B cell (primary cell): ENCODE measurements at regions not wholly inside any gene's neighbourhood (a gene's known extent, or its start where the extent isn't known, plus 50 kb on each side); places are given as distances from the start of the nearest gene placed in this dataset.

Source experiments
- ATAC-seq: fragments of 200-7000 bp; cut with Tn5 transposase; one replicate; pipeline ENCODE4 v1.10.0; 2021; ENCODE audit warnings: low read depth, mild to moderate bottlenecking, moderate number of reproducible peaks, moderate library complexity
- CTCF ChIA-PET: fragments of 350-600 bp; sonication (Branson Sonifier 250); formaldehyde crosslinking; loops from one replicate; lab custom pipeline; 2021; ENCODE audit warnings: antibody characterized with exemption, inconsistent platforms; lab: Charles Lee
- POLR2A ChIA-PET: fragments of 350-600 bp; sonication (Branson Sonifier 250); formaldehyde crosslinking; loops from one replicate; lab custom pipeline; 2021; ENCODE audit warnings: antibody characterized with exemption; lab: Charles Lee
- DNase-seq: peaks from one replicate; pipeline ENCODE4 v3.0.0; 2013
- H2AFZ ChIP-seq: 2 replicates; pipeline ENCODE4 v1.6.1; 2012; ENCODE audit warnings: mild to moderate bottlenecking, low read depth, low read length; ENCODE audit not compliant: insufficient read depth, poor library complexity, severe bottlenecking
- H3K27ac ChIP-seq, 2 donors: 1 replicate in 1 of 2; 2 replicates in 1 of 2; pipeline ENCODE4 v1.5.1; 2012 to 2013; ENCODE audit warnings: low read length in 2 of 2, mild to moderate bottlenecking in 2 of 2, moderate library complexity in 1 of 2
- H3K27me3 ChIP-seq, 4 experiments: fragments of 200-600 bp in 1 of 4; sonication (generic) in 1 of 4; replicated peaks in 1 of 4; 1 replicate in 2 of 4; 2 replicates in 2 of 4; pipeline versions ENCODE4 v1.6.1 to v1.7.0; 2013 to 2016; ENCODE audit warnings: low read length in 3 of 4, mild to moderate bottlenecking in 2 of 4, mixed read lengths in 1 of 4, moderate library complexity in 1 of 4; ENCODE audit not compliant: insufficient read depth in 4 of 4, control insufficient read depth in 3 of 4; ENCODE audit errors: control extremely low read depth in 1 of 4
- H3K36me3 ChIP-seq, 2 experiments: replicated peaks in 1 of 2; 1 replicate in 1 of 2; 2 replicates in 1 of 2; pipeline versions ENCODE4 v1.6.1 to v1.7.1; 2013; ENCODE audit warnings: low read length in 1 of 2; ENCODE audit not compliant: insufficient read depth in 2 of 2, control insufficient read depth in 1 of 2; ENCODE audit errors: control extremely low read depth in 1 of 2, extremely low read depth in 1 of 2
- H3K4me1 ChIP-seq, 2 donors: fragments of 200-600 bp in 1 of 2; sonication (generic) in 1 of 2; 1 replicate in 1 of 2; 2 replicates in 1 of 2; pipeline versions ENCODE4 v1.5.1 to v1.6.1; 2013 to 2017; ENCODE audit warnings: low read length in 2 of 2; ENCODE audit not compliant: control insufficient read depth in 2 of 2, insufficient read depth in 2 of 2
- H3K4me2 ChIP-seq: replicated peaks from 2 replicates; pipeline ENCODE3; 2012; ENCODE audit warnings: mild to moderate bottlenecking, low read depth, low read length; ENCODE audit not compliant: poor library complexity, severe bottlenecking
- H3K4me3 ChIP-seq, 5 experiments: fragments of 200-600 bp in 1 of 5; sonication (generic) in 1 of 5; 1 replicate in 3 of 5; 2 replicates in 2 of 5; pipeline versions ENCODE4 v1.5.1 to v1.7.0; 2011 to 2016; ENCODE audit warnings: low read length in 4 of 5, mild to moderate bottlenecking in 4 of 5, low read depth in 2 of 5, control low read depth in 1 of 5, moderate library complexity in 1 of 5; ENCODE audit not compliant: insufficient read depth in 1 of 5; ENCODE audit errors: control extremely low read depth in 1 of 5, extremely low read depth in 1 of 5
- H3K79me2 ChIP-seq: fragments of 200-600 bp; sonication (generic); one replicate; pipeline ENCODE4 v1.6.0; 2016; ENCODE audit warnings: low read length; ENCODE audit not compliant: control insufficient read depth, insufficient read depth
- H3K9ac ChIP-seq: fragments of 200-600 bp; sonication (generic); 2 replicates; pipeline ENCODE4 v1.6.1; 2017; ENCODE audit warnings: mild to moderate bottlenecking, low read length, moderate library complexity
- H3K9me3 ChIP-seq, 3 donors: one replicate each; pipeline versions ENCODE4 v1.6.1 to v1.7.1; 2013; ENCODE audit warnings: low read length in 2 of 3; ENCODE audit not compliant: control insufficient read depth in 2 of 3, insufficient read depth in 1 of 3; ENCODE audit errors: control extremely low read depth in 1 of 3
- H4K20me1 ChIP-seq: 2 replicates; pipeline ENCODE4 v1.6.0; 2012; ENCODE audit warnings: mild to moderate bottlenecking, low read length; ENCODE audit not compliant: insufficient read depth, control insufficient read depth, poor library complexity, severe bottlenecking
- H3K27ac Mint-ChIP-seq: one replicate; pipeline ENCODE4 v1.8.0; 2021; ENCODE audit warnings: mixed read lengths
- H3K27me3 Mint-ChIP-seq: one replicate; pipeline ENCODE4 v1.8.0; 2021; ENCODE audit warnings: mixed read lengths
- H3K4me1 Mint-ChIP-seq: one replicate; pipeline ENCODE4 v1.8.0; 2021; ENCODE audit warnings: mixed read lengths
- H3K4me3 Mint-ChIP-seq: one replicate; pipeline ENCODE4 v1.8.0; 2021; ENCODE audit warnings: mixed read lengths
- H3K9me3 Mint-ChIP-seq: one replicate; pipeline ENCODE4 v1.8.0; 2022; ENCODE audit warnings: mixed read lengths; ENCODE audit not compliant: insufficient read depth
- CTCF ChIP-seq: fragments of 200-600 bp; IDR thresholded peaks from one replicate; pipeline ENCODE4 v1.8.0; 2022; ENCODE audit warnings: antibody characterized with exemption, mild to moderate bottlenecking
- EZH2 ChIP-seq: IDR thresholded peaks from 2 replicates; pipeline ENCODE4 v1.6.1; 2012; ENCODE audit warnings: borderline replicate concordance, low read depth, mild to moderate bottlenecking, moderate library complexity, low read length; ENCODE audit not compliant: insufficient read depth, poor library complexity, severe bottlenecking
- WGBS: methylation state at CpG from one replicate; pipeline ENCODE4 v1.1.5; 2013; ENCODE audit warnings: missing lambda C conversion rate; ENCODE audit not compliant: insufficient coverage; 5-methylcytosine and 5-hydroxymethylcytosine counted together
- intact Hi-C: fragments of 100-400 bp; cut with micrococcal nuclease; formaldehyde crosslinking; loops from one replicate; pipeline ENCODE4 v1.10.0; 2022

GRCh38 chr4:173883821-173884220, 353.8 kb upstream of the HAND2 start:
- Mint-ChIP-seq H3K4me3 (no peak overlapping the region), H3K27me3 (no peaks in the 10 kb centered on the region), H3K9me3 (peaks cover 5% of the 10 kb centered on the region), H3K4me1 (no peaks in the 10 kb centered on the region), H3K27ac (no peak overlapping the region)
- TF ChIP-seq EZH2, result no peak
- no peak for TF ChIP-seq CTCF
- Histone ChIP-seq H3K27ac (no peak overlapping the region), H2AFZ (no peak overlapping the region), H4K20me1 (no peaks in the 10 kb centered on the region), H3K4me2 (no peak overlapping the region), H3K36me3 (no peaks in the 10 kb centered on the region), H3K9ac (no peak overlapping the region), H3K79me2 (no peaks in the 10 kb centered on the region), H3K4me3 (no peak overlapping the region), H3K9me3 (no peaks in the 10 kb centered on the region), H3K27me3 (no peaks in the 10 kb centered on the region), H3K4me1 (no peaks in the 10 kb centered on the region)
- ChIA-PET CTCF (no interaction called here), POLR2A (no interaction called here)
- ATAC-seq (no peak), DNase-seq (no peak)
- intact Hi-C loops, result no loop called here
- 80% methylated on average over 1 of the region's 4 CpGs for WGBS

- H3K27ac ChIP-seq, result no peak overlapping the region
- CTCF ChIA-PET, result no interaction called here
- no peaks in the 10 kb centered on the region for H3K27me3 ChIP-seq
- DNase-seq, result no peak
- no peak for TF ChIP-seq CTCF
- no peak for TF ChIP-seq EZH2
- Mint-ChIP-seq H3K27me3 (no peaks in the 10 kb centered on the region), H3K27ac (no peak overlapping the region), H3K4me1 (no peaks in the 10 kb centered on the region), H3K9me3 (peaks cover 3% of the 10 kb centered on the region), H3K4me3 (no peak overlapping the region)
- intact Hi-C loops, result no loop called here
- H3K9me3 ChIP-seq, result no peaks in the 10 kb centered on the region
- no peak overlapping the region for H3K4me3 ChIP-seq
- no peak overlapping the region for H3K4me2 ChIP-seq
- no peaks in the 10 kb centered on the region for H3K36me3 ChIP-seq
- H2AFZ ChIP-seq, result no peak overlapping the region
- H3K9ac ChIP-seq, result no peak overlapping the region
- ATAC-seq, result no peak
- H3K79me2 ChIP-seq, result no peaks in the 10 kb centered on the region
- POLR2A ChIA-PET, result no interaction called here
- WGBS, result no CpG with 5 or more reads among the region's 1 CpG
- H3K4me1 ChIP-seq, result no peaks in the 10 kb centered on the region
- H4K20me1 ChIP-seq, result no peaks in the 10 kb centered on the region
Measured at GRCh38 chr4:173880897-173881296, 350.9 kb upstream of the HAND2 start.
